ENCODE measurements at regions not wholly inside any gene's neighbourhood (a gene's known extent, or its start where the extent isn't known, plus 50 kb on each side); places are given as distances from the start of the nearest gene placed in this dataset.

DNA sequence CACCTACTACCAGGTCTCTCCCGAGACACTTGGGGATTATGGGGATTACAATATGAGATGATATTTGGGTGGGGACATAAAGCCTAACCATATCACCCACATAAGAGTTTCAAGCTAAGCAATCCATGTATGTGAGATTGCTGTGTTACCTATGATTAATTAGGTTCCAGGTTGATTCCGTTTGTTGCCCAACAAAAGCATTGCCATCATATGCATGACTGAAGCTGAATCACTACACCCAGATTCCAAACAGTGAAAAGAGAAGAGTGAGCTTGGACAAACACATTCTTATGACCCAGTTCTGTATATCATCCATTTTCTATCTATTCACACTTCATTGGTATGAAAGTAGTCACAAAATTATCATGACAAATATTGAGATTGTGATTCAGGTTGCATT lies 952.5 kb upstream of the MAN1A1 start:
- TF ChIP-seq, protein P1, sequence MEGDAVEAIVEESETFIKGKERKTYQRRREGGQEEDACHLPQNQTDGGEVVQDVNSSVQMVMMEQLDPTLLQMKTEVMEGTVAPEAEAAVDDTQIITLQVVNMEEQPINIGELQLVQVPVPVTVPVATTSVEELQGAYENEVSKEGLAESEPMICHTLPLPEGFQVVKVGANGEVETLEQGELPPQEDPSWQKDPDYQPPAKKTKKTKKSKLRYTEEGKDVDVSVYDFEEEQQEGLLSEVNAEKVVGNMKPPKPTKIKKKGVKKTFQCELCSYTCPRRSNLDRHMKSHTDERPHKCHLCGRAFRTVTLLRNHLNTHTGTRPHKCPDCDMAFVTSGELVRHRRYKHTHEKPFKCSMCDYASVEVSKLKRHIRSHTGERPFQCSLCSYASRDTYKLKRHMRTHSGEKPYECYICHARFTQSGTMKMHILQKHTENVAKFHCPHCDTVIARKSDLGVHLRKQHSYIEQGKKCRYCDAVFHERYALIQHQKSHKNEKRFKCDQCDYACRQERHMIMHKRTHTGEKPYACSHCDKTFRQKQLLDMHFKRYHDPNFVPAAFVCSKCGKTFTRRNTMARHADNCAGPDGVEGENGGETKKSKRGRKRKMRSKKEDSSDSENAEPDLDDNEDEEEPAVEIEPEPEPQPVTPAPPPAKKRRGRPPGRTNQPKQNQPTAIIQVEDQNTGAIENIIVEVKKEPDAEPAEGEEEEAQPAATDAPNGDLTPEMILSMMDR (IDR thresholded peaks at IDR 0.05 in 8 of 11, conservative IDR thresholded peaks at IDR 0.05 in 3 of 11) = no peak
- no peak for TF ChIP-seq POLR2AphosphoS5 (IDR thresholded peaks at IDR 0.05)

Data from spleen (tissue), 7 donors.